ENCODE measurements at regions not wholly inside any gene's neighbourhood (a gene's known extent, or its start where the extent isn't known, plus 50 kb on each side); places are given as distances from the start of the nearest gene placed in this dataset.

- TF ChIP-seq ARNTL (CRISPR knock-in tag; IDR thresholded peaks at IDR 0.05; ENCODE audit: borderline replicate concordance, low read depth), result no peak
- TF ChIP-seq ISL1 (CRISPR knock-in tag; IDR thresholded peaks at IDR 0.05), result no peak
- no peak for TF ChIP-seq ZC3H10 (CRISPR knock-in tag; IDR thresholded peaks at IDR 0.05)
- no peak for TF ChIP-seq RARB (CRISPR knock-in tag; IDR thresholded peaks at IDR 0.05)
- no peak for TF ChIP-seq SNAI2 (CRISPR knock-in tag; IDR thresholded peaks at IDR 0.05)
Measured at GRCh38 chr5:169410996-169411783, 110.3 kb upstream of the SLIT3 start.
